Naive thymus-derived CD4-positive, alpha-beta T cell (primary cell): ENCODE measurements at regions not wholly inside any gene's neighbourhood (a gene's known extent, or its start where the extent isn't known, plus 50 kb on each side); places are given as distances from the start of the nearest gene placed in this dataset.

Experiments used
- ATAC-seq: fragments of 150-1000 bp; cut with Tn5 transposase; 2 replicates; pipeline ENCODE4 v1.10.0; 2021; ENCODE audit warnings: mild to moderate bottlenecking, moderate library complexity
- CTCF ChIA-PET: fragments of 350-600 bp; sonication (Branson Sonifier 250); formaldehyde crosslinking; loops from one replicate; lab custom pipeline; 2021; ENCODE audit warnings: antibody characterized with exemption; lab: Charles Lee
- POLR2A ChIA-PET: fragments of 350-600 bp; sonication (Branson Sonifier 250); formaldehyde crosslinking; loops from one replicate; lab custom pipeline; 2021; ENCODE audit warnings: antibody characterized with exemption, inconsistent platforms; lab: Charles Lee
- DNase-seq, 9 donors: peaks; one replicate each; pipeline versions ENCODE4 v3.0.0 to v3.0.0-alpha.2; 2020 to 2022; ENCODE audit warnings: mixed read lengths in 1 of 9
- H3K27ac ChIP-seq: one replicate; pipeline ENCODE4 v1.7.0; 2013; ENCODE audit warnings: mild to moderate bottlenecking, low read depth, low read length, moderate library complexity
- H3K27me3 ChIP-seq, 2 donors: one replicate each; pipeline ENCODE4 v1.7.0; 2013; ENCODE audit warnings: low read length in 2 of 2, mild to moderate bottlenecking in 2 of 2, moderate library complexity in 2 of 2; ENCODE audit not compliant: control insufficient read depth in 2 of 2, insufficient read depth in 2 of 2
- H3K36me3 ChIP-seq, 3 experiments: 1 replicate in 2 of 3; 2 replicates in 1 of 3; pipeline ENCODE4 v1.7.0; 2013; ENCODE audit warnings: low read length in 3 of 3, mild to moderate bottlenecking in 3 of 3, moderate library complexity in 1 of 3; ENCODE audit not compliant: insufficient read depth in 3 of 3, control insufficient read depth in 2 of 3
- H3K4me1 ChIP-seq, 2 donors: one replicate each; pipeline ENCODE4 v1.7.0; 2013; ENCODE audit warnings: low read length in 2 of 2, mild to moderate bottlenecking in 2 of 2, moderate library complexity in 1 of 2; ENCODE audit not compliant: control insufficient read depth in 2 of 2, insufficient read depth in 2 of 2
- H3K4me3 ChIP-seq: 2 replicates; pipeline ENCODE4 v1.7.0; 2013; ENCODE audit warnings: mild to moderate bottlenecking, low read length
- H3K9me3 ChIP-seq, 3 experiments: 1 replicate in 2 of 3; 2 replicates in 1 of 3; pipeline ENCODE4 v1.7.0; 2013; ENCODE audit warnings: low read length in 3 of 3; ENCODE audit not compliant: control insufficient read depth in 2 of 3
- H3K27ac Mint-ChIP-seq, 9 donors: one replicate each; pipeline ENCODE4 v1.8.0; 2020 to 2022; ENCODE audit warnings: mixed read lengths in 9 of 9, mild to moderate bottlenecking in 8 of 9, moderate library complexity in 5 of 9, inconsistent platforms in 2 of 9
- H3K27me3 Mint-ChIP-seq, 5 donors: one replicate each; pipeline ENCODE4 v1.8.0; 2021 to 2022; ENCODE audit warnings: mixed read lengths in 5 of 5, mild to moderate bottlenecking in 1 of 5
- H3K36me3 Mint-ChIP-seq, 5 donors: one replicate each; pipeline ENCODE4 v1.8.0; 2020 to 2022; ENCODE audit warnings: mixed read lengths in 5 of 5, mild to moderate bottlenecking in 3 of 5, inconsistent platforms in 1 of 5
- H3K4me1 Mint-ChIP-seq, 7 donors: one replicate each; pipeline ENCODE4 v1.8.0; 2020 to 2022; ENCODE audit warnings: mixed read lengths in 7 of 7, mild to moderate bottlenecking in 3 of 7, inconsistent platforms in 1 of 7
- H3K4me3 Mint-ChIP-seq, 10 donors: one replicate each; pipeline ENCODE4 v1.8.0; 2020 to 2022; ENCODE audit warnings: mild to moderate bottlenecking in 10 of 10, mixed read lengths in 10 of 10, moderate library complexity in 6 of 10, inconsistent platforms in 2 of 10
- H3K9me3 Mint-ChIP-seq, 11 donors: one replicate each; pipeline ENCODE4 v1.8.0; 2020 to 2022; ENCODE audit warnings: mixed read lengths in 11 of 11, mild to moderate bottlenecking in 4 of 11, inconsistent platforms in 1 of 11, moderate library complexity in 1 of 11
- intact Hi-C, 2 donors: fragments of 100-400 bp; cut with micrococcal nuclease; formaldehyde crosslinking; loops; one replicate each; pipeline ENCODE4 v1.15.1; 2023

GRCh38 chr7:126026421-126027088 lies 1096.9 kb upstream of the POT1 start:
- Histone ChIP-seq H3K4me1 (no peaks in the 10 kb centered on the region), H3K9me3 (no peaks in the 10 kb centered on the region), H3K36me3 (no peaks in the 10 kb centered on the region), H3K4me3 (no peak overlapping the region), H3K27ac (no peak overlapping the region), H3K27me3 (no peaks in the 10 kb centered on the region)
- Mint-ChIP-seq H3K27ac (no peak overlapping the region), H3K4me3 (no peak overlapping the region), H3K36me3 (no peaks in the 10 kb centered on the region), H3K27me3 (no peaks in the 10 kb centered on the region), H3K9me3 (peaks cover 0 to 3% (median 0%) of the 10 kb centered on the region in 11 donors), H3K4me1 (no peaks in the 10 kb centered on the region)
- POLR2A ChIA-PET = no interaction called here
- CTCF ChIA-PET = no interaction called here
- intact Hi-C loops = no loop called here
- ATAC-seq = no peak
- DNase-seq = no peak

DNA sequence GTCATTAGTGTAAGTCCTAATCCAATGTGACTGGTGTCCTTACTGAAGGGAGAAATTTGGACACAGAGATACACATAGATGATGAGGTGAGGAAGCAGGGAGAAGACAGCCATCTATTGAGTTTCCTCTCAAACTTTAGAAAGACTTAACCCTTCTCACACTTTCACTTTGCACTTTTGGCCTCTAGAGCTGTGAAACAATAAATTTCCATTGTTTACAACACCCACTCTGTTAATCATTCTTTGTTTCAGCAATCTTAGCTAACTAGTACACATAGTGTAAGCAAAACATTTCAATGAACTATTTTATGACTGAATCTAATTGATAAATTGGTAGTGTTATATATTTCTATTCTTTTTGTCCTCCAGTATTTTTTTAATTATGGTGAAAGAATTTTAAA lies 1092.8 kb upstream of the POT1 start:
- Mint-ChIP-seq H3K27ac (no peak overlapping the region), H3K4me3 (no peak overlapping the region), H3K9me3 (peaks cover 0 to 3% (median 0%) of the 10 kb centered on the region in 11 donors), H3K36me3 (no peaks in the 10 kb centered on the region), H3K27me3 (no peaks in the 10 kb centered on the region), H3K4me1 (no peaks in the 10 kb centered on the region)
- H3K27me3 ChIP-seq = no peaks in the 10 kb centered on the region
- no peak for DNase-seq
- intact Hi-C loops = no loop called here
- no peaks in the 10 kb centered on the region for H3K36me3 ChIP-seq
- no peaks in the 10 kb centered on the region for H3K4me1 ChIP-seq
- no peak overlapping the region for H3K4me3 ChIP-seq
- H3K9me3 ChIP-seq = no peaks in the 10 kb centered on the region
- no peak overlapping the region for H3K27ac ChIP-seq
- ChIA-PET POLR2A (no interaction called here), CTCF (no interaction called here)
- no peak for ATAC-seq

DNA sequence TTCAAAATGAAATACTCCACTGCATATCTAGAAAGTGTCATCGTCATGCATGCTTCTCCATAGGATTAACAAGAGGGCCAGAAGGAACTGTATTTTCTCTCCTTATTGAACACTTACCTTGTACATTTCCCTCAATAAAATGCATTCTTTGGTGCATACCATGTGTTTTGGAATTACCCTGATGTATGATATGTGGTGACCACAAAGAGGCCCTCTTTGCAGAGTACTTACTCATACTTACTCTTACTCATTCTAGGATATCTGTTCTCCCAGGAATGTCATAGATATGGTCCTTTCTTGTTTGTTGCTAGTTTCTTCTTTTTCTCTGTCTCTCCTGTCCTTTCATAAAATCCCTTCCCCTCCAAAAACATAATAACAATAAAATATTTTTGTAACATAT lies 1087.1 kb upstream of the POT1 start:
- no peak for ATAC-seq
- POLR2A ChIA-PET = no interaction called here
- CTCF ChIA-PET = no interaction called here
- Mint-ChIP-seq H3K36me3 (no peaks in the 10 kb centered on the region), H3K27me3 (no peaks in the 10 kb centered on the region), H3K4me3 (no peak overlapping the region), H3K9me3 (peaks cover 0 to 10% (median 4%) of the 10 kb centered on the region in 11 donors), H3K27ac (no peak overlapping the region), H3K4me1 (no peaks in the 10 kb centered on the region)
- intact Hi-C loops = no loop called here
- H3K36me3 ChIP-seq = no peaks in the 10 kb centered on the region
- no peaks in the 10 kb centered on the region for H3K27me3 ChIP-seq
- no peak overlapping the region for H3K27ac ChIP-seq
- H3K4me3 ChIP-seq = no peak overlapping the region
- no peak for DNase-seq
- no peaks in the 10 kb centered on the region for H3K9me3 ChIP-seq
- H3K4me1 ChIP-seq = no peaks in the 10 kb centered on the region

- intact Hi-C loops = no loop called here
- Mint-ChIP-seq H3K4me3 (no peak overlapping the region), H3K36me3 (no peaks in the 10 kb centered on the region), H3K4me1 (no peaks in the 10 kb centered on the region), H3K27me3 (no peaks in the 10 kb centered on the region), H3K27ac (no peak overlapping the region), H3K9me3 (peaks cover 0 to 17% (median 0%) of the 10 kb centered on the region in 11 donors)
- H3K4me1 ChIP-seq = no peaks in the 10 kb centered on the region
- H3K27me3 ChIP-seq = no peaks in the 10 kb centered on the region
- DNase-seq (no peak), ATAC-seq (no peak)
- ChIA-PET CTCF (no interaction called here), POLR2A (no interaction called here)
- H3K9me3 ChIP-seq = no peaks in the 10 kb centered on the region
- H3K36me3 ChIP-seq = no peaks in the 10 kb centered on the region
- no peak overlapping the region for H3K4me3 ChIP-seq
- H3K27ac ChIP-seq = no peak overlapping the region
These were observed 1075.4 kb upstream of the POT1 start for GRCh38 chr7:126005064-126005463.

GRCh38 chr7:126001349-126001748 lies 1071.7 kb upstream of the POT1 start:
- Histone ChIP-seq H3K9me3 (no peaks in the 10 kb centered on the region), H3K36me3 (no peaks in the 10 kb centered on the region), H3K4me1 (no peaks in the 10 kb centered on the region), H3K27ac (no peak overlapping the region), H3K4me3 (no peak overlapping the region), H3K27me3 (no peaks in the 10 kb centered on the region)
- no peak for DNase-seq
- ChIA-PET CTCF (no interaction called here), POLR2A (no interaction called here)
- no peaks in the 10 kb centered on the region for H3K27me3 Mint-ChIP-seq
- H3K27ac Mint-ChIP-seq = no peak overlapping the region
- H3K4me1 Mint-ChIP-seq = no peaks in the 10 kb centered on the region
- no peak overlapping the region for H3K4me3 Mint-ChIP-seq
- no peaks in the 10 kb centered on the region for H3K36me3 Mint-ChIP-seq
- H3K9me3 Mint-ChIP-seq = peaks cover 0 to 29% (median 5%) of the 10 kb centered on the region in 11 donors
- intact Hi-C loops = no loop called here
- no peak for ATAC-seq

DNA sequence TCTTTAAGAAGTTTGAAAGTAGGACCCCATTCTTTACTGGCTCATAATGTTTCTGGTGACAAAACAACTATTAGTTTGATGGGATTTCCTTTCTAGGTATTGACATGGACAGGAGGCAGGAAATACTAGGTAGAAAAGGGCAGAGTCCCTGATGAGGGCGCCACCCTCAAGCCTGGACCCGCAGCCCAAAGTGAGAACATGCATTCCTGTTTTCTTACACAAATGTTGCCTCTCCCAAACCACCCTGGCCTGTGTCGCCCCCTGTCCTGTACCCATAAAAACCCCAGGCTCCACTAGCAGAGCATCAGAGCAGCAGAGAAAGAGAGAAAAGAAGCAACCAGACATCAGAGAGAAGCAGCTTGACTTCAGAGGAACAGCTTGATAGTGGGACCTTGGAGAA lies 1055.2 kb upstream of the POT1 start:
- Mint-ChIP-seq H3K36me3 (no peaks in the 10 kb centered on the region), H3K4me1 (no peaks in the 10 kb centered on the region), H3K9me3 (peaks cover 0 to 13% (median 4%) of the 10 kb centered on the region in 11 donors), H3K27me3 (no peaks in the 10 kb centered on the region), H3K27ac (no peak overlapping the region), H3K4me3 (no peak overlapping the region)
- CTCF ChIA-PET = no interaction called here
- no peaks in the 10 kb centered on the region for H3K9me3 ChIP-seq
- H3K4me3 ChIP-seq = no peak overlapping the region
- H3K27me3 ChIP-seq = no peaks in the 10 kb centered on the region
- H3K27ac ChIP-seq = no peak overlapping the region
- no peaks in the 10 kb centered on the region for H3K4me1 ChIP-seq
- no peak for DNase-seq
- POLR2A ChIA-PET = no interaction called here
- ATAC-seq = no peak
- H3K36me3 ChIP-seq = no peaks in the 10 kb centered on the region
- intact Hi-C loops = no loop called here

GRCh38 chr7:125971656-125972055 lies 1042.0 kb upstream of the POT1 start:
- peaks cover 0 to 5% (median 0%) of the 10 kb centered on the region in 11 donors for H3K9me3 Mint-ChIP-seq
- Histone ChIP-seq H3K9me3 (no peaks in the 10 kb centered on the region), H3K27me3 (no peaks in the 10 kb centered on the region), H3K27ac (no peak overlapping the region), H3K36me3 (no peaks in the 10 kb centered on the region), H3K4me1 (no peaks in the 10 kb centered on the region), H3K4me3 (no peak overlapping the region)
- intact Hi-C loops = no loop called here
- DNase-seq (no peak), ATAC-seq (no peak)
- no peaks in the 10 kb centered on the region for H3K4me1 Mint-ChIP-seq
- H3K4me3 Mint-ChIP-seq = no peak overlapping the region
- no peaks in the 10 kb centered on the region for H3K27me3 Mint-ChIP-seq
- ChIA-PET POLR2A (no interaction called here), CTCF (no interaction called here)
- H3K36me3 Mint-ChIP-seq = no peaks in the 10 kb centered on the region
- no peak overlapping the region for H3K27ac Mint-ChIP-seq
